ENCODE measurements at regions not wholly inside any gene's neighbourhood (a gene's known extent, or its start where the extent isn't known, plus 50 kb on each side); places are given as distances from the start of the nearest gene placed in this dataset.

GRCh38 chr5:9784231-9784630, 154.1 kb upstream of the TAS2R1 start:
- no peak overlapping the region for H3K4me3 ChIP-seq (replicated peaks in 1 of 2; ENCODE audit: low read depth in 2 of 2, low read length in 2 of 2)
- no peak for TF ChIP-seq CTCF (IDR thresholded peaks at IDR 0.05; ENCODE audit: low read depth, low read length)
- no peak for DNase-seq (ENCODE audit: low read depth in 2 of 2)

- H3K4me3 ChIP-seq (replicated peaks in 1 of 2; ENCODE audit: low read depth in 2 of 2, low read length in 2 of 2): no peak overlapping the region
- DNase-seq (ENCODE audit: low read depth in 2 of 2): peak; percentile 38 to 44
- no peak for TF ChIP-seq CTCF (IDR thresholded peaks at IDR 0.05; ENCODE audit: low read depth, low read length)
Observed at GRCh38 chr5:9782826-9783560, 152.8 kb upstream of the TAS2R1 start.

GRCh38 chr5:9781890-9782289, 151.7 kb upstream of the TAS2R1 start:
- H3K4me3 ChIP-seq (replicated peaks in 1 of 2; ENCODE audit: low read depth in 2 of 2, low read length in 2 of 2): no peak overlapping the region
- TF ChIP-seq CTCF (IDR thresholded peaks at IDR 0.05; ENCODE audit: low read depth, low read length): no peak
- DNase-seq (ENCODE audit: low read depth in 2 of 2): no peak

GRCh38 chr5:9781275-9781674, 151.1 kb upstream of the TAS2R1 start:
- DNase-seq (ENCODE audit: low read depth in 2 of 2): no peak
- TF ChIP-seq CTCF (IDR thresholded peaks at IDR 0.05; ENCODE audit: low read depth, low read length): no peak
- no peak overlapping the region for H3K4me3 ChIP-seq (replicated peaks in 1 of 2; ENCODE audit: low read depth in 2 of 2, low read length in 2 of 2)

- no peak for DNase-seq (ENCODE audit: low read depth in 2 of 2)
- TF ChIP-seq CTCF (IDR thresholded peaks at IDR 0.05; ENCODE audit: low read depth, low read length): no peak
- H3K4me3 ChIP-seq (replicated peaks in 1 of 2; ENCODE audit: low read depth in 2 of 2, low read length in 2 of 2): no peak overlapping the region
Observed at GRCh38 chr5:9780501-9780900, 150.3 kb upstream of the TAS2R1 start.

- DNase-seq (ENCODE audit: low read depth in 2 of 2): peak in 1 of 2 donors; percentile 49
- TF ChIP-seq CTCF (IDR thresholded peaks at IDR 0.05; ENCODE audit: low read depth, low read length): no peak
- H3K4me3 ChIP-seq (replicated peaks in 1 of 2; ENCODE audit: low read depth in 2 of 2, low read length in 2 of 2): no peak overlapping the region
Observed at GRCh38 chr5:9776525-9776924, 146.4 kb upstream of the TAS2R1 start.

- peak in 1 of 2 donors; percentile 35 for DNase-seq (ENCODE audit: low read depth in 2 of 2)
- no peak overlapping the region for H3K4me3 ChIP-seq (replicated peaks in 1 of 2; ENCODE audit: low read depth in 2 of 2, low read length in 2 of 2)
- TF ChIP-seq CTCF (IDR thresholded peaks at IDR 0.05; ENCODE audit: low read depth, low read length): no peak
Observed at GRCh38 chr5:9775339-9775738, 145.2 kb upstream of the TAS2R1 start.

Data from cardiac fibroblast (primary cell).